ENCODE measurements at regions not wholly inside any gene's neighbourhood (a gene's known extent, or its start where the extent isn't known, plus 50 kb on each side); places are given as distances from the start of the nearest gene placed in this dataset.

GRCh38 chr20:12411246-12411940 is 493.7 kb downstream of the BTBD3 start:
- no peak for TF ChIP-seq EZH2 (IDR thresholded peaks at IDR 0.05; ENCODE audit: borderline replicate concordance, low read depth, low read length)
- no peak for TF ChIP-seq SIN3A (IDR thresholded peaks at IDR 0.05; ENCODE audit: borderline replicate concordance in 2 of 2, control insufficient read depth in 1 of 2, low read depth in 2 of 2, low read length in 2 of 2)
- no peak for TF ChIP-seq CTCF (IDR thresholded peaks at IDR 0.05 in 2 of 3, conservative IDR thresholded peaks at IDR 0.05 in 1 of 3; ENCODE audit: insufficient read depth in 2 of 3, low read depth in 1 of 3, low read length in 3 of 3)
- no peak for TF ChIP-seq ZNF512 (tag; IDR thresholded peaks at IDR 0.05)
- TF ChIP-seq, protein P1, sequence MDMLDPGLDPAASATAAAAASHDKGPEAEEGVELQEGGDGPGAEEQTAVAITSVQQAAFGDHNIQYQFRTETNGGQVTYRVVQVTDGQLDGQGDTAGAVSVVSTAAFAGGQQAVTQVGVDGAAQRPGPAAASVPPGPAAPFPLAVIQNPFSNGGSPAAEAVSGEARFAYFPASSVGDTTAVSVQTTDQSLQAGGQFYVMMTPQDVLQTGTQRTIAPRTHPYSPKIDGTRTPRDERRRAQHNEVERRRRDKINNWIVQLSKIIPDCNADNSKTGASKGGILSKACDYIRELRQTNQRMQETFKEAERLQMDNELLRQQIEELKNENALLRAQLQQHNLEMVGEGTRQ (CRISPR knock-in tag; IDR thresholded peaks at IDR 0.05) = no peak
- TF ChIP-seq GABPA (tag; conservative IDR thresholded peaks at IDR 0.05; ENCODE audit: low read depth) = no peak
- TF ChIP-seq, protein P2, sequence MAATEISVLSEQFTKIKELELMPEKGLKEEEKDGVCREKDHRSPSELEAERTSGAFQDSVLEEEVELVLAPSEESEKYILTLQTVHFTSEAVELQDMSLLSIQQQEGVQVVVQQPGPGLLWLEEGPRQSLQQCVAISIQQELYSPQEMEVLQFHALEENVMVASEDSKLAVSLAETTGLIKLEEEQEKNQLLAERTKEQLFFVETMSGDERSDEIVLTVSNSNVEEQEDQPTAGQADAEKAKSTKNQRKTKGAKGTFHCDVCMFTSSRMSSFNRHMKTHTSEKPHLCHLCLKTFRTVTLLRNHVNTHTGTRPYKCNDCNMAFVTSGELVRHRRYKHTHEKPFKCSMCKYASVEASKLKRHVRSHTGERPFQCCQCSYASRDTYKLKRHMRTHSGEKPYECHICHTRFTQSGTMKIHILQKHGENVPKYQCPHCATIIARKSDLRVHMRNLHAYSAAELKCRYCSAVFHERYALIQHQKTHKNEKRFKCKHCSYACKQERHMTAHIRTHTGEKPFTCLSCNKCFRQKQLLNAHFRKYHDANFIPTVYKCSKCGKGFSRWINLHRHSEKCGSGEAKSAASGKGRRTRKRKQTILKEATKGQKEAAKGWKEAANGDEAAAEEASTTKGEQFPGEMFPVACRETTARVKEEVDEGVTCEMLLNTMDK (IDR thresholded peaks at IDR 0.05; ENCODE audit: borderline replicate concordance, insufficient read depth, low read depth, low read length, poor library complexity, severe bottlenecking) = no peak
- no peak for TF ChIP-seq SP1 (CRISPR knock-in tag; IDR thresholded peaks at IDR 0.05)
